PC-9 (cell line): ENCODE measurements at regions not wholly inside any gene's neighbourhood (a gene's known extent, or its start where the extent isn't known, plus 50 kb on each side); places are given as distances from the start of the nearest gene placed in this dataset.

Source experiments
- BruUV-seq: library from RNA; stranded (reverse); fragments of 400-500 nt; replicated peaks from 2 replicates; lab custom pipeline; 2021; lab: Mats Ljungman, UMichigan
- CTCF ChIA-PET: fragments of 300-600 bp; sonication (Branson Sonifier 250); formaldehyde crosslinking; loops from one replicate; lab custom pipeline; 2022; ENCODE audit warnings: antibody characterized with exemption; lab: Charles Lee
- POLR2A ChIA-PET: fragments of 300-600 bp; sonication (Branson Sonifier 250); formaldehyde crosslinking; loops from one replicate; lab custom pipeline; 2022; ENCODE audit warnings: antibody characterized with exemption; ENCODE audit not compliant: unreplicated experiment; lab: Charles Lee
- DNase-seq, 2 experiments: peaks; one replicate each; pipeline versions ENCODE4 v3.0.0 to v3.0.0-alpha.2; 2015 to 2022; ENCODE audit warnings: mixed read lengths in 1 of 2
- H2AFZ ChIP-seq: fragments of 200-600 bp; sonication (generic); 2 replicates; pipeline ENCODE4 v1.8.1; 2017; ENCODE audit warnings: antibody characterized with exemption
- H3F3A ChIP-seq: fragments of 200-600 bp; sonication (generic); 2 replicates; pipeline ENCODE4 v1.8.1; 2017; ENCODE audit warnings: antibody characterized with exemption, mild to moderate bottlenecking, low read depth; ENCODE audit not compliant: insufficient read depth
- H3K27ac ChIP-seq: fragments of 200-600 bp; sonication (generic); 2 replicates; pipeline ENCODE4 v1.6.1; 2016; ENCODE audit warnings: mixed run types
- H3K27me3 ChIP-seq: fragments of 200-600 bp; sonication (generic); 2 replicates; pipeline ENCODE4 v1.6.1; 2016; ENCODE audit warnings: low read depth, mixed run types; ENCODE audit not compliant: insufficient read depth
- H3K36me3 ChIP-seq: fragments of 200-600 bp; sonication (generic); 2 replicates; pipeline ENCODE4 v1.6.1; 2016; ENCODE audit warnings: low read depth, mixed run types
- H3K4me1 ChIP-seq: fragments of 200-600 bp; sonication (generic); replicated peaks from 2 replicates; pipeline ENCODE4 v1.6.1; 2016; ENCODE audit warnings: mixed run types; ENCODE audit not compliant: insufficient read depth
- H3K4me2 ChIP-seq: fragments of 200-600 bp; sonication (generic); 2 replicates; pipeline ENCODE4 v1.6.1; 2017; ENCODE audit warnings: mixed run types
- H3K4me3 ChIP-seq: fragments of 200-600 bp; sonication (generic); 2 replicates; pipeline ENCODE4 v1.6.1; 2016; ENCODE audit warnings: mixed run types
- H3K79me2 ChIP-seq: fragments of 200-600 bp; sonication (generic); 2 replicates; pipeline ENCODE4 v1.6.1; 2017; ENCODE audit warnings: low read depth, mixed run types
- H3K9me2 ChIP-seq: fragments of 200-600 bp; sonication (generic); 2 replicates; pipeline ENCODE4 v1.8.1; 2017; ENCODE audit warnings: mild to moderate bottlenecking; ENCODE audit not compliant: insufficient read depth
- H3K9me3 ChIP-seq: fragments of 200-600 bp; sonication (generic); 2 replicates; pipeline ENCODE4 v1.8.1; 2016; ENCODE audit warnings: low read depth; ENCODE audit not compliant: insufficient read depth
- H4K20me1 ChIP-seq: fragments of 200-600 bp; sonication (generic); 2 replicates; pipeline ENCODE4 v1.8.1; 2017; ENCODE audit not compliant: insufficient read depth
- EZH2 ChIP-seq: fragments of 200-600 bp; sonication (generic); IDR thresholded peaks from 2 replicates; pipeline ENCODE4 v1.8.0; 2017; ENCODE audit warnings: antibody characterized with exemption, low read depth
- intact Hi-C: fragments of 100-400 bp; cut with micrococcal nuclease; formaldehyde crosslinking; loops from one replicate; pipeline ENCODE4 v1.10.0; 2022; ENCODE audit not compliant: unreplicated experiment
- TF ChIP-seq, protein P1 (sequence below): fragments of 200-600 bp; sonication (generic); conservative IDR thresholded peaks from 2 replicates; pipeline ENCODE4 v1.6.1; 2017; ENCODE audit warnings: mixed run types, antibody characterized with exemption, mild to moderate bottlenecking, moderate library complexity

DNA sequence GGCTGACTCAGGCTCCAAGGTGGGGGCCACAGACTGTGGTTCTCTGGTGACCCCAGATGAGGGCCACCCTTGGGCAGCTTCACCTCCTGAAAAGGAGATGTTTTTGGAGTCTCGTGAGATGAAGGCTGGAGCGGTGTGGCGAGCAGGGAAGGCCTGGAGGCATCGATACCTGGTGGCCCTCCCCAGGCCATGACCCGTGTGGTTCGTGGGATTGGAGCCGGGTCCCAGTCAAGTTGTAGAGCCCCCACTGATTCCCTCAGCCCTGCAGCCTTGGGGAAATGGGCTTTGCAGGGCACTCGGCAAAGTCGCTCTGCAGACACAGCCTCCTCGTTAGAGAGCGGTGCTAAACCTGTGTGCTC is 1083.4 kb downstream of the BRD1 start:
- Histone ChIP-seq H4K20me1 (0 out of 2 replicates have a peak, but pooled peaks cover 3% of the 10 kb centered on the region), H3K9me3 (no peaks in the 10 kb centered on the region), H3K27ac (no peak overlapping the region), H2AFZ (no peak overlapping the region), H3K36me3 (no peaks in the 10 kb centered on the region), H3K79me2 (no peaks in the 10 kb centered on the region), H3F3A (no peaks in the 10 kb centered on the region), H3K4me1 (no peaks in the 10 kb centered on the region), H3K4me2 (no peak overlapping the region), H3K9me2 (no peaks in the 10 kb centered on the region), H3K27me3 (peaks cover 100% of the 10 kb centered on the region), H3K4me3 (no peak overlapping the region)
- no peak for TF ChIP-seq EZH2
- TF ChIP-seq, protein P1, sequence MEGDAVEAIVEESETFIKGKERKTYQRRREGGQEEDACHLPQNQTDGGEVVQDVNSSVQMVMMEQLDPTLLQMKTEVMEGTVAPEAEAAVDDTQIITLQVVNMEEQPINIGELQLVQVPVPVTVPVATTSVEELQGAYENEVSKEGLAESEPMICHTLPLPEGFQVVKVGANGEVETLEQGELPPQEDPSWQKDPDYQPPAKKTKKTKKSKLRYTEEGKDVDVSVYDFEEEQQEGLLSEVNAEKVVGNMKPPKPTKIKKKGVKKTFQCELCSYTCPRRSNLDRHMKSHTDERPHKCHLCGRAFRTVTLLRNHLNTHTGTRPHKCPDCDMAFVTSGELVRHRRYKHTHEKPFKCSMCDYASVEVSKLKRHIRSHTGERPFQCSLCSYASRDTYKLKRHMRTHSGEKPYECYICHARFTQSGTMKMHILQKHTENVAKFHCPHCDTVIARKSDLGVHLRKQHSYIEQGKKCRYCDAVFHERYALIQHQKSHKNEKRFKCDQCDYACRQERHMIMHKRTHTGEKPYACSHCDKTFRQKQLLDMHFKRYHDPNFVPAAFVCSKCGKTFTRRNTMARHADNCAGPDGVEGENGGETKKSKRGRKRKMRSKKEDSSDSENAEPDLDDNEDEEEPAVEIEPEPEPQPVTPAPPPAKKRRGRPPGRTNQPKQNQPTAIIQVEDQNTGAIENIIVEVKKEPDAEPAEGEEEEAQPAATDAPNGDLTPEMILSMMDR, result no peak
- no peak for DNase-seq
- CTCF ChIA-PET, result no interaction called here
- POLR2A ChIA-PET, result no interaction called here
- no TSS peak for BruUV-seq
- intact Hi-C loops, result no loop called here

DNA sequence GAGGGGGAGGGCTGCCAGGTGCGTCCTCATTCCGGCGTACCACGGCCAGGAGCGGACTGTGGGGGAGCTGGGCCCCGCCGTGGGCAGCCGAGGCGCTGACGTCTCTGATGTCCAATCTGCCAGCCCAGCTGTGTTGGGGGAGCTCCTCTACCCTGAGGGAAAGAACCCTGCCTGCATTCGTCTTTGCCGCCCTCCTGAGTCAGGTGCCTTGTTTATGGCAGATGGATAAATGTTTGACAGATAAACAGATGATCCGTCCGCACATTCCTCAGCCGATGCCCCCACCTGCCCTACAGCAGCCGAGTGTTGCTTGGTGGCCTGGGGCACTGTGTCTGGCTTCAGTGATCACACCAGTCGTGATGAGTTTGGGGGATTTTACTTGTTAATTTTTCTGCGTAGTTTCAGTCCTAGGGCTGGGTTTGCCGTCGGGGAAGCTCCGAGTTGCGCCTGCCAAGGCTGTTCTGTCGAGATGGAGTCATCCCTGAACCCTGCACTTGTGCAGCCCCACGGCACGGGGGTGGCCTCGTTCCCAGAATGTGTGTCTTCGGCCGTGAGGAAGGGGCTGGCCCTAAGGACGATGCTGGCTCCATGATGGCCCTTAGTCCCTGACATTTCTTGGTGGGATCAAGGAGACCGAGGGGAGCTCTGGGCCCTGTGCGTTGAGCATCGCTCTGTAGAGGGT is 1083.9 kb downstream of the BRD1 start:
- Histone ChIP-seq H3K27ac (no peak overlapping the region), H3K4me1 (no peaks in the 10 kb centered on the region), H3K36me3 (no peaks in the 10 kb centered on the region), H3K4me2 (no peak overlapping the region), H3K9me2 (no peaks in the 10 kb centered on the region), H4K20me1 (0 out of 2 replicates have a peak, but pooled peaks cover 3% of the 10 kb centered on the region), H3K79me2 (no peaks in the 10 kb centered on the region), H2AFZ (no peak overlapping the region), H3F3A (no peaks in the 10 kb centered on the region), H3K9me3 (no peaks in the 10 kb centered on the region), H3K27me3 (peaks cover 100% of the 10 kb centered on the region), H3K4me3 (no peak overlapping the region)
- no TSS peak for BruUV-seq
- DNase-seq, result no peak
- ChIA-PET CTCF (no interaction called here), POLR2A (no interaction called here)
- intact Hi-C loops, result no loop called here
- TF ChIP-seq, protein P1, result no peak
- TF ChIP-seq EZH2, result no peak

DNA sequence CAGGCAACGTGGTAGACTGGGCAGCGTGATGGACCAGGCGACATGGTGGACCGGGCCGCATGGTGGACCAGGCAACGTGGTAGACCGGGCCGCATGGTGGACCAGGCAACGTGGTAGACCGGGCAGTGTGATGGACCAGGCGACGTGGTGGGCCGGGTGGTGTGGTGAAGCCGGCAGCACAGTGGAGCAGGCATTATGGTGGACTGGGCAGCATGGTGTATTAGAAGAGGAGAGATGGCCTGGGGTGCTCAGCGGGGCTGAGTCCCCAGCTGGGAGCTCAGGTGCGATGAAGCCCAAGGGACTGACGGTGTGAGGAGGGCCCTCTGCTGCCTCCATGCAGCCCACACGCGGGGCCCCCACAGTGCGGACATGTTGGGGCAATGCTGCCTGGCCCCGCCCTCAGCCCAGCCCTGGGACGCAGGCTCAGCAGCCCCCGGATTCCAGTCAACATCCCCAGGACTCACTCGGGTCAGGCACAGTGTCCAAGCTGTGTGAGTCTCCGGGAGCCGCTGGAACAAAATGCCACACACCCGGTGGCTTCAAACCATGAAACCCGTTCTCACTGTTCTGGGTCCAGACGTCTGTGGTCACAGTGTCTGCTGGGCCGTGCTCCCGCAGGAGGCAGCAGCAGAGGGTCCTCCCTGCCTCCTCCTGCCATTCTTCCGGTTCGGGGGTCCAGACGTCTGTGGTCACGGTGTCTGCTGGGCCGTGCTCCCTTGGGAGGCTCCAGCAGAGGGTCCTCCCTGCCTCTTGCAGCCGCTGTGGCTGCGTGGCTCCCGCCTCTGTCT is 1084.9 kb downstream of the BRD1 start:
- Histone ChIP-seq H3K9me3 (no peaks in the 10 kb centered on the region), H3K36me3 (no peaks in the 10 kb centered on the region), H3K4me2 (no peak overlapping the region), H2AFZ (no peak overlapping the region), H3K4me3 (no peak overlapping the region), H3K4me1 (no peaks in the 10 kb centered on the region), H3K79me2 (no peaks in the 10 kb centered on the region), H3F3A (no peaks in the 10 kb centered on the region), H4K20me1 (0 out of 2 replicates have a peak, but pooled peaks cover 3% of the 10 kb centered on the region), H3K9me2 (no peaks in the 10 kb centered on the region), H3K27ac (no peak overlapping the region), H3K27me3 (peaks cover 100% of the 10 kb centered on the region)
- TF ChIP-seq EZH2, result 0 out of 2 replicates have a peak, but pooled peaks have one; percentile 63
- TF ChIP-seq, protein P1, result no peak
- no peak for DNase-seq
- ChIA-PET POLR2A (no interaction called here), CTCF (no interaction called here)
- no TSS peak for BruUV-seq
- intact Hi-C loops, result no loop called here
